ENCODE measurements at regions not wholly inside any gene's neighbourhood (a gene's known extent, or its start where the extent isn't known, plus 50 kb on each side); places are given as distances from the start of the nearest gene placed in this dataset.

GRCh38 chr20:52082612-52083011 is 109.0 kb downstream of the ZFP64 start:
- ChIA-PET POLR2A (interaction anchor here (1.1 kb wide), 1 partner anchor 112 kb away, joined by 4 read pairs; no protein-coding TSS in a partner anchor), CTCF (ENCODE audit: unreplicated experiment) (no interaction called here)
- BruUV-seq (replicated peaks), result no TSS peak
- Histone ChIP-seq H4K20me1 (ENCODE audit: insufficient read depth, low read length) (no peaks in the 10 kb centered on the region), H3K9me3 (ENCODE audit: low read length) (peaks cover 10% of the 10 kb centered on the region), H3K4me2 (ENCODE audit: low read length) (no peak overlapping the region), H3K27ac (ENCODE audit: low read depth, low read length, poor library complexity, severe bottlenecking) (no peak overlapping the region), H3K36me3 (ENCODE audit: insufficient read depth, low read length) (no peaks in the 10 kb centered on the region), H2AFZ (ENCODE audit: low read length) (no peak overlapping the region), H3K4me1 (ENCODE audit: insufficient read depth, low read length, poor library complexity, severe bottlenecking) (no peaks in the 10 kb centered on the region), H3K79me2 (ENCODE audit: insufficient read depth, low read depth, low read length) (no peaks in the 10 kb centered on the region), H3K4me3 (ENCODE audit: low read depth, low read length, poor library complexity, severe bottlenecking) (no peak overlapping the region), H3K9me2 (ENCODE audit: insufficient read depth, low read length) (no peaks in the 10 kb centered on the region)
- no peak for DNase-seq (ENCODE audit: low spot score)
- intact Hi-C loops (cut with micrococcal nuclease; ENCODE audit: unreplicated experiment), result loop anchor here (1.0 to 2.0 kb wide), 2 partner anchors 282 to 443 kb away; no protein-coding TSS in a partner anchor
- TF ChIP-seq EZH2phosphoT487 (IDR thresholded peaks at IDR 0.05; ENCODE audit: borderline replicate concordance, low read depth, low read length), result no peak
- no peak for TF ChIP-seq CTCF (conservative IDR thresholded peaks at IDR 0.05; ENCODE audit: low read length)

GRCh38 chr20:52081791-52082190 is 109.8 kb downstream of the ZFP64 start:
- intact Hi-C loops (cut with micrococcal nuclease; ENCODE audit: unreplicated experiment), result loop anchor here (2.0 kb wide), 1 partner anchor 281 kb away; no protein-coding TSS in a partner anchor
- Histone ChIP-seq H3K9me2 (ENCODE audit: insufficient read depth, low read length) (no peaks in the 10 kb centered on the region), H3K9me3 (ENCODE audit: low read length) (peaks cover 2% of the 10 kb centered on the region), H3K4me2 (ENCODE audit: low read length) (no peak overlapping the region), H3K27ac (ENCODE audit: low read depth, low read length, poor library complexity, severe bottlenecking) (no peak overlapping the region), H3K79me2 (ENCODE audit: insufficient read depth, low read depth, low read length) (no peaks in the 10 kb centered on the region), H3K36me3 (ENCODE audit: insufficient read depth, low read length) (no peaks in the 10 kb centered on the region), H3K4me3 (ENCODE audit: low read depth, low read length, poor library complexity, severe bottlenecking) (no peak overlapping the region), H3K4me1 (ENCODE audit: insufficient read depth, low read length, poor library complexity, severe bottlenecking) (no peaks in the 10 kb centered on the region), H2AFZ (ENCODE audit: low read length) (no peak overlapping the region), H4K20me1 (ENCODE audit: insufficient read depth, low read length) (no peaks in the 10 kb centered on the region)
- ChIA-PET POLR2A (interaction anchor here (0.6 to 1.5 kb wide), 4 partner anchors 24 to 1641 kb away, joined by 3 to 4 read pairs (median 3); no protein-coding TSS in a partner anchor), CTCF (ENCODE audit: unreplicated experiment) (no interaction called here)
- no TSS peak for BruUV-seq (replicated peaks)
- TF ChIP-seq EZH2phosphoT487 (IDR thresholded peaks at IDR 0.05; ENCODE audit: borderline replicate concordance, low read depth, low read length), result no peak
- no peak for DNase-seq (ENCODE audit: low spot score)

- TF ChIP-seq EZH2phosphoT487 (IDR thresholded peaks at IDR 0.05; ENCODE audit: borderline replicate concordance, low read depth, low read length) (no peak), CTCF (conservative IDR thresholded peaks at IDR 0.05; ENCODE audit: low read length) (no peak)
- no peaks in the 10 kb centered on the region for H3K9me2 ChIP-seq (ENCODE audit: insufficient read depth, low read length)
- H3K9me3 ChIP-seq (ENCODE audit: low read length), result no peaks in the 10 kb centered on the region
- no peak overlapping the region for H3K4me3 ChIP-seq (ENCODE audit: low read depth, low read length, poor library complexity, severe bottlenecking)
- ChIA-PET CTCF (ENCODE audit: unreplicated experiment) (no interaction called here), POLR2A (interaction anchor here (1.0 to 1.5 kb wide), 2 partner anchors 23 to 39 kb away, joined by 3 read pairs; no protein-coding TSS in a partner anchor)
- intact Hi-C loops (cut with micrococcal nuclease; ENCODE audit: unreplicated experiment), result no loop called here
- no peak for DNase-seq (ENCODE audit: low spot score)
- no peaks in the 10 kb centered on the region for H3K79me2 ChIP-seq (ENCODE audit: insufficient read depth, low read depth, low read length)
- H3K4me1 ChIP-seq (ENCODE audit: insufficient read depth, low read length, poor library complexity, severe bottlenecking), result no peaks in the 10 kb centered on the region
- H3K27ac ChIP-seq (ENCODE audit: low read depth, low read length, poor library complexity, severe bottlenecking), result no peak overlapping the region
- H2AFZ ChIP-seq (ENCODE audit: low read length), result no peak overlapping the region
- H3K36me3 ChIP-seq (ENCODE audit: insufficient read depth, low read length), result no peaks in the 10 kb centered on the region
- BruUV-seq (replicated peaks), result no TSS peak
- H3K4me2 ChIP-seq (ENCODE audit: low read length), result no peak overlapping the region
- H4K20me1 ChIP-seq (ENCODE audit: insufficient read depth, low read length), result no peaks in the 10 kb centered on the region
Observed at GRCh38 chr20:52081066-52081465, 110.5 kb downstream of the ZFP64 start.
